SK-N-SH (cell line): ENCODE measurements at regions not wholly inside any gene's neighbourhood (a gene's known extent, or its start where the extent isn't known, plus 50 kb on each side); places are given as distances from the start of the nearest gene placed in this dataset.

Experiments used
- CTCF ChIA-PET: fragments of 300-600, 350-600 bp; formaldehyde crosslinking; extraction: SDS; loops from one replicate; lab custom pipeline; 2021; lab: Yijun Ruan, JAX
- POLR2A ChIA-PET: fragments of 350-600 bp; sonication (Branson Sonifier 250); formaldehyde crosslinking; extraction: SDS; loops from one replicate; lab custom pipeline; 2020; ENCODE audit warnings: antibody characterized with exemption, inconsistent platforms; lab: Yijun Ruan, JAX
- DNase-seq: peaks from one replicate; pipeline ENCODE4 v3.0.0; 2012
- H2AFZ ChIP-seq: fragments of 200-600 bp; sonication (generic); 2 replicates; pipeline ENCODE4 v1.8.1; 2016; ENCODE audit warnings: antibody characterized with exemption, mild to moderate bottlenecking, low read depth
- H3F3A ChIP-seq: fragments of 200-600 bp; sonication (generic); replicated peaks from 2 replicates; pipeline ENCODE3; 2016; ENCODE audit warnings: antibody characterized with exemption, mild to moderate bottlenecking; ENCODE audit not compliant: insufficient read depth
- H3K27ac ChIP-seq, 2 experiments: fragments of 200-500 bp in 1 of 2; fragments of 200-600 bp in 1 of 2; sonication (Bioruptor generic) in 1 of 2; sonication (generic), shearing (Covaris generic) in 1 of 2; 2 replicates each; pipeline versions ENCODE4 v1.5.1 to v1.6.1; 2014 to 2016; ENCODE audit warnings: low read depth in 2 of 2, inconsistent platforms in 1 of 2, low read length in 1 of 2, mild to moderate bottlenecking in 1 of 2, mixed read lengths in 1 of 2
- H3K27me3 ChIP-seq: fragments of 200-600 bp; sonication (generic), shearing (Covaris generic); 2 replicates; pipeline ENCODE4 v1.6.1; 2016; ENCODE audit warnings: mixed run types; ENCODE audit not compliant: insufficient read depth
- H3K36me3 ChIP-seq, 2 experiments: fragments of 200-500 bp in 1 of 2; fragments of 200-600 bp in 1 of 2; sonication (Bioruptor generic) in 1 of 2; sonication (generic) in 1 of 2; replicated peaks in 1 of 2; 2 replicates each; pipeline versions ENCODE3 to v1.5.1; 2014 to 2016; ENCODE audit warnings: low read length in 1 of 2, mild to moderate bottlenecking in 1 of 2; ENCODE audit not compliant: insufficient read depth in 2 of 2, control insufficient read depth in 1 of 2
- H3K4me1 ChIP-seq, 2 experiments: fragments of 200-500 bp in 1 of 2; fragments of 200-600 bp in 1 of 2; sonication (Bioruptor generic) in 1 of 2; sonication (generic), shearing (Covaris generic) in 1 of 2; 2 replicates each; pipeline versions ENCODE4 v1.5.1 to v1.6.1; 2014 to 2016; ENCODE audit warnings: low read depth in 1 of 2, low read length in 1 of 2, mixed run types in 1 of 2; ENCODE audit not compliant: insufficient read depth in 2 of 2, control insufficient read depth in 1 of 2
- H3K4me2 ChIP-seq: fragments of 200-600 bp; sonication (generic), shearing (Covaris generic); 2 replicates; pipeline ENCODE4 v1.6.1; 2017; ENCODE audit warnings: mixed run types
- H3K4me3 ChIP-seq, 2 experiments: fragments of 200-500 bp in 1 of 2; fragments of 200-600 bp in 1 of 2; sonication (Bioruptor generic) in 1 of 2; sonication (generic), shearing (Covaris generic) in 1 of 2; 2 replicates each; pipeline versions ENCODE4 v1.5.1 to v1.8.1; 2014 to 2016; ENCODE audit warnings: low read depth in 2 of 2, inconsistent platforms in 1 of 2, low read length in 1 of 2, mild to moderate bottlenecking in 1 of 2, mixed read lengths in 1 of 2, moderate library complexity in 1 of 2
- H3K79me2 ChIP-seq: fragments of 200-600 bp; sonication (generic); 2 replicates; pipeline ENCODE4 v1.8.1; 2017; ENCODE audit warnings: mild to moderate bottlenecking; ENCODE audit not compliant: insufficient read depth
- H3K9ac ChIP-seq: fragments of 200-600 bp; sonication (generic); 2 replicates; pipeline ENCODE4 v1.6.1; 2017; ENCODE audit warnings: mixed run types
- H3K9me2 ChIP-seq: fragments of 200-600 bp; sonication (generic); 2 replicates; pipeline ENCODE4 v1.6.1; 2017; ENCODE audit warnings: mixed run types
- H3K9me3 ChIP-seq: fragments of 200-600 bp; sonication (generic); 2 replicates; pipeline ENCODE4 v1.6.1; 2017; ENCODE audit warnings: mixed run types, mild to moderate bottlenecking, moderate library complexity
- H4K20me1 ChIP-seq: fragments of 200-600 bp; sonication (generic); 2 replicates; pipeline ENCODE4 v1.6.1; 2017; ENCODE audit warnings: mild to moderate bottlenecking, mixed run types; ENCODE audit not compliant: insufficient read depth
- CHD2 ChIP-seq: fragments of 150-350 bp; IDR thresholded peaks from 2 replicates; pipeline ENCODE4 v1.6.1; 2018; ENCODE audit warnings: low read length; ENCODE audit not compliant: partially characterized antibody
- ELF1 ChIP-seq: IDR thresholded peaks from 2 replicates; pipeline ENCODE4 v1.4.0; 2012
- EZH2phosphoT487 ChIP-seq: fragments of 200-600 bp; sonication (generic); IDR thresholded peaks from 2 replicates; pipeline ENCODE4 v1.6.1; 2017; ENCODE audit warnings: low read depth, mixed run types, mild to moderate bottlenecking, antibody characterized with exemption, moderate library complexity, borderline replicate concordance
- FOSL2 ChIP-seq: IDR thresholded peaks from 2 replicates; pipeline ENCODE4 v1.4.0; 2012; ENCODE audit warnings: low read depth, mild to moderate bottlenecking, moderate library complexity, borderline replicate concordance
- JUND ChIP-seq: IDR thresholded peaks from 2 replicates; pipeline ENCODE4 v1.4.0; 2012
- NRF1 ChIP-seq: IDR thresholded peaks from 2 replicates; pipeline ENCODE4 v1.6.1; 2012; ENCODE audit warnings: low read depth, mild to moderate bottlenecking, low read length
- RAD21 ChIP-seq: IDR thresholded peaks from 2 replicates; pipeline ENCODE4 v1.6.1; 2012; ENCODE audit warnings: mild to moderate bottlenecking, low read length
- SIN3A ChIP-seq: IDR thresholded peaks from 2 replicates; pipeline ENCODE4 v1.6.1; 2012; ENCODE audit warnings: low read depth, mild to moderate bottlenecking, low read length, moderate library complexity, borderline replicate concordance
- TCF12 ChIP-seq: IDR thresholded peaks from 2 replicates; pipeline ENCODE4 v1.4.0; 2012
- TEAD4 ChIP-seq: IDR thresholded peaks from 2 replicates; pipeline ENCODE4 v1.4.0; 2012; ENCODE audit warnings: mild to moderate bottlenecking, borderline replicate concordance; ENCODE audit not compliant: insufficient read depth
- TF ChIP-seq, protein P1 (sequence below): IDR thresholded peaks from 2 replicates; pipeline ENCODE4 v1.4.0; 2012; ENCODE audit warnings: low read depth, borderline replicate concordance
- TF ChIP-seq, protein P2 (sequence below): fragments of 150-350 bp; IDR thresholded peaks from 2 replicates; pipeline ENCODE4 v1.6.1; 2016; ENCODE audit warnings: mild to moderate bottlenecking, low read depth, low read length
- TF ChIP-seq, protein P3 (sequence below): fragments of 150-350 bp; IDR thresholded peaks from 2 replicates; pipeline ENCODE4 v1.6.1; 2017; ENCODE audit warnings: antibody characterized with exemption, low read length, low read depth, borderline replicate concordance
- TF ChIP-seq, protein P4 (sequence below): IDR thresholded peaks from 2 replicates; pipeline ENCODE4 v1.4.0; 2012; ENCODE audit warnings: low read depth, borderline replicate concordance
- TF ChIP-seq, protein P5 (sequence below): IDR thresholded peaks from 2 replicates; pipeline ENCODE4 v1.6.1; 2012; ENCODE audit warnings: mild to moderate bottlenecking, low read depth, low read length, moderate library complexity

DNA sequence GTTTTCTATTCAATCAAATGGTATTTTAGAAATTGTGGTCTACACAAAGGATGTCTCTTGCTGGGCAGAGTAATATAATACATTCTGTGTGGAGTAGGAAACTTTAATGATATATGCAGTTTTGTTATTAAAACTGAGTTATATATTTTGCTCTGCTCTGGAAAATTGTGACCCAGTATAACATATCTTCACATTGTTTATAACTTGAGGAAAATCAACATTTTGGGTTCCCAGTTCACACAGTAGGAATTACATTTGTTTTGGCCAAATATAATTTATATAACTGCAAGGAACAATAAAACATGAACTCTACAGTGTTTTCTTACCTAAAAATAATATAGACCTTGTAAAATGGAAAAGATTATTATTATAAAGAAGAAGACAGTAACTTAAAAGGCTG, 372.4 kb downstream of the OSR1 start:
- Histone ChIP-seq H3K4me3 (no peak overlapping the region), H3K9me2 (no peaks in the 10 kb centered on the region), H3K9me3 (no peaks in the 10 kb centered on the region), H3K36me3 (no peaks in the 10 kb centered on the region)
- TF ChIP-seq, protein P1, sequence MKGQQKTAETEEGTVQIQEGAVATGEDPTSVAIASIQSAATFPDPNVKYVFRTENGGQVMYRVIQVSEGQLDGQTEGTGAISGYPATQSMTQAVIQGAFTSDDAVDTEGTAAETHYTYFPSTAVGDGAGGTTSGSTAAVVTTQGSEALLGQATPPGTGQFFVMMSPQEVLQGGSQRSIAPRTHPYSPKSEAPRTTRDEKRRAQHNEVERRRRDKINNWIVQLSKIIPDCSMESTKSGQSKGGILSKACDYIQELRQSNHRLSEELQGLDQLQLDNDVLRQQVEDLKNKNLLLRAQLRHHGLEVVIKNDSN = no peak
- TF ChIP-seq, protein P2, sequence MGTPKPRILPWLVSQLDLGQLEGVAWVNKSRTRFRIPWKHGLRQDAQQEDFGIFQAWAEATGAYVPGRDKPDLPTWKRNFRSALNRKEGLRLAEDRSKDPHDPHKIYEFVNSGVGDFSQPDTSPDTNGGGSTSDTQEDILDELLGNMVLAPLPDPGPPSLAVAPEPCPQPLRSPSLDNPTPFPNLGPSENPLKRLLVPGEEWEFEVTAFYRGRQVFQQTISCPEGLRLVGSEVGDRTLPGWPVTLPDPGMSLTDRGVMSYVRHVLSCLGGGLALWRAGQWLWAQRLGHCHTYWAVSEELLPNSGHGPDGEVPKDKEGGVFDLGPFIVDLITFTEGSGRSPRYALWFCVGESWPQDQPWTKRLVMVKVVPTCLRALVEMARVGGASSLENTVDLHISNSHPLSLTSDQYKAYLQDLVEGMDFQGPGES = no peak
- TF ChIP-seq SIN3A (no peak), CHD2 (no peak), TCF12 (no peak), ELF1 (no peak), RAD21 (no peak), JUND (no peak), TEAD4 (no peak), NRF1 (no peak), EZH2phosphoT487 (no peak), FOSL2 (no peak)
- TF ChIP-seq, protein P3, sequence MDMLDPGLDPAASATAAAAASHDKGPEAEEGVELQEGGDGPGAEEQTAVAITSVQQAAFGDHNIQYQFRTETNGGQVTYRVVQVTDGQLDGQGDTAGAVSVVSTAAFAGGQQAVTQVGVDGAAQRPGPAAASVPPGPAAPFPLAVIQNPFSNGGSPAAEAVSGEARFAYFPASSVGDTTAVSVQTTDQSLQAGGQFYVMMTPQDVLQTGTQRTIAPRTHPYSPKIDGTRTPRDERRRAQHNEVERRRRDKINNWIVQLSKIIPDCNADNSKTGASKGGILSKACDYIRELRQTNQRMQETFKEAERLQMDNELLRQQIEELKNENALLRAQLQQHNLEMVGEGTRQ = no peak
- TF ChIP-seq, protein P4, sequence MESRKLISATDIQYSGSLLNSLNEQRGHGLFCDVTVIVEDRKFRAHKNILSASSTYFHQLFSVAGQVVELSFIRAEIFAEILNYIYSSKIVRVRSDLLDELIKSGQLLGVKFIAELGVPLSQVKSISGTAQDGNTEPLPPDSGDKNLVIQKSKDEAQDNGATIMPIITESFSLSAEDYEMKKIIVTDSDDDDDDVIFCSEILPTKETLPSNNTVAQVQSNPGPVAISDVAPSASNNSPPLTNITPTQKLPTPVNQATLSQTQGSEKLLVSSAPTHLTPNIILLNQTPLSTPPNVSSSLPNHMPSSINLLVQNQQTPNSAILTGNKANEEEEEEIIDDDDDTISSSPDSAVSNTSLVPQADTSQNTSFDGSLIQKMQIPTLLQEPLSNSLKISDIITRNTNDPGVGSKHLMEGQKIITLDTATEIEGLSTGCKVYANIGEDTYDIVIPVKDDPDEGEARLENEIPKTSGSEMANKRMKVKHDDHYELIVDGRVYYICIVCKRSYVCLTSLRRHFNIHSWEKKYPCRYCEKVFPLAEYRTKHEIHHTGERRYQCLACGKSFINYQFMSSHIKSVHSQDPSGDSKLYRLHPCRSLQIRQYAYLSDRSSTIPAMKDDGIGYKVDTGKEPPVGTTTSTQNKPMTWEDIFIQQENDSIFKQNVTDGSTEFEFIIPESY = no peak
- TF ChIP-seq, protein P5, sequence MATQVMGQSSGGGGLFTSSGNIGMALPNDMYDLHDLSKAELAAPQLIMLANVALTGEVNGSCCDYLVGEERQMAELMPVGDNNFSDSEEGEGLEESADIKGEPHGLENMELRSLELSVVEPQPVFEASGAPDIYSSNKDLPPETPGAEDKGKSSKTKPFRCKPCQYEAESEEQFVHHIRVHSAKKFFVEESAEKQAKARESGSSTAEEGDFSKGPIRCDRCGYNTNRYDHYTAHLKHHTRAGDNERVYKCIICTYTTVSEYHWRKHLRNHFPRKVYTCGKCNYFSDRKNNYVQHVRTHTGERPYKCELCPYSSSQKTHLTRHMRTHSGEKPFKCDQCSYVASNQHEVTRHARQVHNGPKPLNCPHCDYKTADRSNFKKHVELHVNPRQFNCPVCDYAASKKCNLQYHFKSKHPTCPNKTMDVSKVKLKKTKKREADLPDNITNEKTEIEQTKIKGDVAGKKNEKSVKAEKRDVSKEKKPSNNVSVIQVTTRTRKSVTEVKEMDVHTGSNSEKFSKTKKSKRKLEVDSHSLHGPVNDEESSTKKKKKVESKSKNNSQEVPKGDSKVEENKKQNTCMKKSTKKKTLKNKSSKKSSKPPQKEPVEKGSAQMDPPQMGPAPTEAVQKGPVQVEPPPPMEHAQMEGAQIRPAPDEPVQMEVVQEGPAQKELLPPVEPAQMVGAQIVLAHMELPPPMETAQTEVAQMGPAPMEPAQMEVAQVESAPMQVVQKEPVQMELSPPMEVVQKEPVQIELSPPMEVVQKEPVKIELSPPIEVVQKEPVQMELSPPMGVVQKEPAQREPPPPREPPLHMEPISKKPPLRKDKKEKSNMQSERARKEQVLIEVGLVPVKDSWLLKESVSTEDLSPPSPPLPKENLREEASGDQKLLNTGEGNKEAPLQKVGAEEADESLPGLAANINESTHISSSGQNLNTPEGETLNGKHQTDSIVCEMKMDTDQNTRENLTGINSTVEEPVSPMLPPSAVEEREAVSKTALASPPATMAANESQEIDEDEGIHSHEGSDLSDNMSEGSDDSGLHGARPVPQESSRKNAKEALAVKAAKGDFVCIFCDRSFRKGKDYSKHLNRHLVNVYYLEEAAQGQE = no peak
- TF ChIP-seq, all 33 proteins: peak for 0
- Histone ChIP-seq H4K20me1 (no peaks in the 10 kb centered on the region), H3K27me3 (no peaks in the 10 kb centered on the region), H2AFZ (no peak overlapping the region), H3K79me2 (no peaks in the 10 kb centered on the region), H3K4me2 (no peak overlapping the region), H3K9ac (no peak overlapping the region), H3K27ac (no peak overlapping the region), H3F3A (peaks cover 25% of the 10 kb centered on the region), H3K4me1 (peaks cover 0 to 37% of the 10 kb centered on the region in 2 experiments; a peak in 3 of 4 replicates)
- POLR2A ChIA-PET = no interaction called here
- no peak for DNase-seq
- CTCF ChIA-PET = no interaction called here
